Gastroesophageal sphincter (tissue), 3 donors: ENCODE measurements at regions not wholly inside any gene's neighbourhood (a gene's known extent, or its start where the extent isn't known, plus 50 kb on each side); places are given as distances from the start of the nearest gene placed in this dataset.

ENCODE experiments used
- CTCF ChIP-seq, 4 experiments: fragments of 200-600 bp in 2 of 4; fragments of 450-650 bp in 2 of 4; sonication (generic) in 1 of 4; IDR thresholded peaks; one replicate each; pipeline ENCODE4 v1.5.1; 2017 to 2019; ENCODE audit warnings: antibody characterized with exemption in 4 of 4, mild to moderate bottlenecking in 2 of 4, moderate library complexity in 2 of 4
- EP300 ChIP-seq: sonication (generic); formaldehyde crosslinking; IDR thresholded peaks from one replicate; pipeline ENCODE4 v1.6.1; 2017; ENCODE audit warnings: antibody characterized with exemption, mild to moderate bottlenecking
- POLR2A ChIP-seq, 2 donors: fragments of 450-650 bp; IDR thresholded peaks; one replicate each; pipeline ENCODE4 v1.6.1; 2017; ENCODE audit warnings: antibody characterized with exemption in 2 of 2, mild to moderate bottlenecking in 2 of 2, moderate library complexity in 1 of 2
- POLR2AphosphoS5 ChIP-seq: sonication (generic); formaldehyde crosslinking; IDR thresholded peaks from one replicate; pipeline ENCODE4 v1.6.1; 2017; ENCODE audit warnings: antibody characterized with exemption

GRCh38 chr9:7315116-7315515 is 484.5 kb downstream of the DMAC1 start:
- TF ChIP-seq CTCF (IDR thresholded peaks at IDR 0.05) (no peak), POLR2A (IDR thresholded peaks at IDR 0.05) (no peak), EP300 (no peak), POLR2AphosphoS5 (no peak)
